ENCODE measurements at regions not wholly inside any gene's neighbourhood (a gene's known extent, or its start where the extent isn't known, plus 50 kb on each side); places are given as distances from the start of the nearest gene placed in this dataset.

DNA sequence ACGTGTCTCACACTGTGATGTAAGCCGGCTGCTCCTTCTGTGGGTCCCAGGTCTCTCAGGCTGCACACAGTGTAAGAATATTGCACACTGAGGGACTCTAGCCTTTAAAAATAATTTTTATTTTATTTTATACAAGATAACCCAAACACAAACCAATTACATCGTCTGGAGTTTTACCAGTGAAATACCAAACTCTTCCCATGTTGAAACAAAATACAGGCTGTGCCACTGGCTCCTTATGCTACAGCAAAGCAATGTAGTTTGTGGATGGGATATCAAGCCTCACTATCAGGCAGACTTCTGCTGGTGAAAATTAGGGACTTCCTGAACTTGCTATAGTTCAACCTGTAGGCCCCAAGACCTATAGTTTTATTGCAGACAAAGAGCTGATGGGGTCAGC lies 311.3 kb upstream of the SLCO3A1 start:
- H3K4me1 ChIP-seq (ENCODE audit: insufficient read depth): peaks cover 12% of the 10 kb centered on the region; the same call in 1 of the 2 replicates
- in situ Hi-C loops (cut with MboI): no loop called here
- no peak overlapping the region for H3K4me2 ChIP-seq (ENCODE audit: unreplicated experiment)
- H3K9me2 ChIP-seq (ENCODE audit: insufficient read depth): no peaks in the 10 kb centered on the region
- H3F3A ChIP-seq (ENCODE audit: insufficient read depth): no peaks in the 10 kb centered on the region; the same call in 1 of the 2 replicates
- no peaks in the 10 kb centered on the region for H3K36me3 ChIP-seq (ENCODE audit: low read depth)
- H3K27me3 ChIP-seq (replicated peaks; ENCODE audit: insufficient read depth): peaks cover 5% of the 10 kb centered on the region
- H3K79me2 ChIP-seq (ENCODE audit: insufficient read depth): no peaks in the 10 kb centered on the region
- no peak for DNase-seq
- no peak overlapping the region for H3K27ac ChIP-seq
- no peaks in the 10 kb centered on the region for H4K20me1 ChIP-seq (ENCODE audit: insufficient read depth)
- no peak overlapping the region for H3K9ac ChIP-seq
- no peak overlapping the region for H3K4me3 ChIP-seq
- no peaks in the 10 kb centered on the region for H3K9me3 ChIP-seq (ENCODE audit: low read depth)
- H2AFZ ChIP-seq: no peak overlapping the region
- 85 to 87% methylated on average over 3 of the region's 3 CpGs for WGBS, 2 experiments (ENCODE audit: low coverage in 1 of 2, low lambda C conversion rate in 2 of 2, missing lambda C conversion rate in 2 of 2)
- TF ChIP-seq EZH2 (IDR thresholded peaks at IDR 0.05; ENCODE audit: insufficient read depth, poor library complexity, severe bottlenecking) (no peak), EZH2phosphoT487 (IDR thresholded peaks at IDR 0.05; ENCODE audit: insufficient read depth, low read depth) (no peak)

DNA sequence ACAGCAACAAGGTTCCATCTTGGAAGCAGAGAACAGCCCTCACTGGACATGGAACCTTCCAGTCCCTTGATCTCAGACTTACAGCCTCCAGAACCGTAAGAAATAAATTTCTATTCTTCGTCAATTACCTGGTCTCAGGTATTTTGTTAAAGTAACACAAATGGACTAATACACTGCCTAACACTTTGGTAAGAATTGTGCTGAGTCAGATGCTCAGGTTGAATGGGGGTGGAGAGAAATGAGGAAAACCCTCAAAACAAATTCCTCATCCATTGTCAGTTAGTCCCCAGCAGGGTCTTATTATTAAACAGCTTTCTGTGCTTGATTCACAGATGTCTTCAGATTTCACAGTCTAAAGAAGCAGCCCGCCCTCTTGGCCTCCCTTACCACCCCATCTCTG lies 306.2 kb upstream of the SLCO3A1 start:
- 75 to 78% methylated on average over 3 of the region's 3 CpGs for WGBS, 2 experiments (ENCODE audit: low coverage in 1 of 2, low lambda C conversion rate in 2 of 2, missing lambda C conversion rate in 2 of 2)
- no peak overlapping the region for H3K27ac ChIP-seq
- TF ChIP-seq EZH2phosphoT487 (IDR thresholded peaks at IDR 0.05; ENCODE audit: insufficient read depth, low read depth) (no peak), EZH2 (IDR thresholded peaks at IDR 0.05; ENCODE audit: insufficient read depth, poor library complexity, severe bottlenecking) (no peak)

DNA sequence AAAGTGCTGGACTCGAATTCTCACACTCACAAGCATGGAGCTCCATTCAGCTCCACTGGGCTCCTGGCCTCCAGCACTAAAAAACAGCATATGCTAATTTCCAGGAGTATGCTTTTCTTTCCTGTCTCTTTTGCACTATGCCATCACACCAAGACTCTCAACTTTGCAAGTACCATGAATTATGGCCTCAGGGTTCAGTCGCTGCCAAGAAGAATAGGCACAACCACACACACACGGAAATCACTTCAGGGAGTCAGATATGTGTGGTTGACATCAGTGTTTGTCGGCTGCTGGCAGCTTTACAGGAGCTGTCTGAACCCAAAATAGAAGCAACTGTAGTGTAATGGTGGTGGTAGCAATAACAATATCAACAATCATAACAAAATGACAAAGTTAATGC lies 305.0 kb upstream of the SLCO3A1 start:
- no peaks in the 10 kb centered on the region for H3K9me2 ChIP-seq (ENCODE audit: insufficient read depth)
- H3K79me2 ChIP-seq (ENCODE audit: insufficient read depth): no peaks in the 10 kb centered on the region
- no peak overlapping the region for H3K27ac ChIP-seq
- no peak for DNase-seq
- no peak overlapping the region for H3K4me2 ChIP-seq (ENCODE audit: unreplicated experiment)
- no peak overlapping the region for H3K4me3 ChIP-seq
- TF ChIP-seq EZH2 (IDR thresholded peaks at IDR 0.05; ENCODE audit: insufficient read depth, poor library complexity, severe bottlenecking) (no peak), EZH2phosphoT487 (IDR thresholded peaks at IDR 0.05; ENCODE audit: insufficient read depth, low read depth) (no peak)
- H2AFZ ChIP-seq: no peak overlapping the region
- no peaks in the 10 kb centered on the region for H3F3A ChIP-seq (ENCODE audit: insufficient read depth)
- H4K20me1 ChIP-seq (ENCODE audit: insufficient read depth): no peaks in the 10 kb centered on the region
- 21 to 30% methylated on average over 4 of the region's 4 CpGs for WGBS, 2 experiments (ENCODE audit: low coverage in 1 of 2, low lambda C conversion rate in 2 of 2, missing lambda C conversion rate in 2 of 2)
- peaks cover 9% of the 10 kb centered on the region for H3K27me3 ChIP-seq (replicated peaks; ENCODE audit: insufficient read depth)
- no peak overlapping the region for H3K9ac ChIP-seq
- H3K9me3 ChIP-seq (ENCODE audit: low read depth): no peaks in the 10 kb centered on the region
- in situ Hi-C loops (cut with MboI): no loop called here
- H3K4me1 ChIP-seq (ENCODE audit: insufficient read depth): no peaks in the 10 kb centered on the region
- H3K36me3 ChIP-seq (ENCODE audit: low read depth): no peaks in the 10 kb centered on the region

More for the DNA sequence above, 306.2 kb upstream of the SLCO3A1 start:
- Histone ChIP-seq H3K9me2 (ENCODE audit: insufficient read depth) (no peaks in the 10 kb centered on the region), H3K9me3 (ENCODE audit: low read depth) (no peaks in the 10 kb centered on the region), H3F3A (ENCODE audit: insufficient read depth) (no peaks in the 10 kb centered on the region), H3K36me3 (ENCODE audit: low read depth) (no peaks in the 10 kb centered on the region), H3K4me2 (ENCODE audit: unreplicated experiment) (no peak overlapping the region), H2AFZ (no peak overlapping the region), H3K4me1 (ENCODE audit: insufficient read depth) (no peaks in the 10 kb centered on the region), H3K79me2 (ENCODE audit: insufficient read depth) (no peaks in the 10 kb centered on the region), H3K27me3 (replicated peaks; ENCODE audit: insufficient read depth) (peaks cover 1% of the 10 kb centered on the region), H3K4me3 (no peak overlapping the region), H3K9ac (no peak overlapping the region), H4K20me1 (ENCODE audit: insufficient read depth) (no peaks in the 10 kb centered on the region)
- DNase-seq: no peak
- in situ Hi-C loops (cut with MboI): no loop called here

DNA sequence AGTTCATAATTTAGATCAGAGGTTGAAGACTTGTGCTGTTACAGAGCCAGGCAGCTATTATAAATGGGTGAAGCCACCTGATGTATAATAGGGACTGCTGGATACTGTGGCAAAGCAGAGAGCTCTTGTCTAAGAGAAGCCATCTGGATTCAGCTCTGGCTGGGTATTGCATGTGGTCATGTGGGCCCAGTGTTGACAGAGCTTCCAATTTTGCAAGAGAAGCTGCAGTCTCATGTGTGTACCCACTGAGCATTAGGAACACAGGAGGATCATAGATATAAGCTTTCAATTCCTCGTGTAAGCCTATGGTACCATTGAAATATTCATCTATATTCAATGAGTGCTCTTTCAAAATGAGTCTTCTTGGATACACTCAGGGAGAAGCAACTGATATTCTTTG lies 303.9 kb upstream of the SLCO3A1 start:
- Histone ChIP-seq H3K4me2 (ENCODE audit: unreplicated experiment) (no peak overlapping the region), H4K20me1 (ENCODE audit: insufficient read depth) (no peaks in the 10 kb centered on the region), H3K9me3 (ENCODE audit: low read depth) (no peaks in the 10 kb centered on the region), H3K4me3 (no peak overlapping the region), H3K4me1 (ENCODE audit: insufficient read depth) (no peaks in the 10 kb centered on the region), H3K9ac (no peak overlapping the region), H2AFZ (no peak overlapping the region), H3K9me2 (ENCODE audit: insufficient read depth) (no peaks in the 10 kb centered on the region), H3K27ac (no peak overlapping the region), H3K27me3 (replicated peaks; ENCODE audit: insufficient read depth) (peaks cover 9% of the 10 kb centered on the region), H3K36me3 (ENCODE audit: low read depth) (no peaks in the 10 kb centered on the region), H3K79me2 (ENCODE audit: insufficient read depth) (no peaks in the 10 kb centered on the region), H3F3A (ENCODE audit: insufficient read depth) (no peaks in the 10 kb centered on the region)
- no peak for DNase-seq
- TF ChIP-seq EZH2 (IDR thresholded peaks at IDR 0.05; ENCODE audit: insufficient read depth, poor library complexity, severe bottlenecking) (no peak), EZH2phosphoT487 (IDR thresholded peaks at IDR 0.05; ENCODE audit: insufficient read depth, low read depth) (no peak)
- WGBS, 2 experiments (ENCODE audit: low coverage in 1 of 2, low lambda C conversion rate in 2 of 2, missing lambda C conversion rate in 2 of 2): 36 to 64% methylated on average over 1 of the region's 1 CpG
- in situ Hi-C loops (cut with MboI): no loop called here

DNA sequence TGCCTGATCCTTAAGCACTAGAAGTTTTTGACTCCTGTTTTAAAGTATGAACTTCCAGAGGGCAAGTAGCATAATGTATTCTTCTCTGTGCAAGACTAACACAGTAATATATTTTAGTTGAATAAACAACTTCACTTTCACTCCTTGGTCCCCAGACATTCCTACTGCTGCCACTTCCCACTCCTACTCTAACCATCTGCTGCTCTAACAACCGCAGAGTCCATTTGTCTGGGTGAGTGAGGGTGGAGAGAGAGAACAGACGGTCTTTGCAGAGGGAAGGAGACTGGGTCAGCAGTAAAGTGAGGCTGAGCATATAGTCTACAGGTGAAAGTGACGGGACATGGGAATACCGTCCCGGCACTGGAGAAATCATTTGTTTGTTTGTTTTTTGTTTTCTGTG lies 301.0 kb upstream of the SLCO3A1 start:
- H3K4me1 ChIP-seq (ENCODE audit: insufficient read depth): no peaks in the 10 kb centered on the region
- H3K9me3 ChIP-seq (ENCODE audit: low read depth): no peaks in the 10 kb centered on the region
- DNase-seq: no peak
- H3K9me2 ChIP-seq (ENCODE audit: insufficient read depth): no peaks in the 10 kb centered on the region
- H4K20me1 ChIP-seq (ENCODE audit: insufficient read depth): no peaks in the 10 kb centered on the region
- no peak overlapping the region for H3K27ac ChIP-seq
- no peaks in the 10 kb centered on the region for H3K36me3 ChIP-seq (ENCODE audit: low read depth)
- no peak for TF ChIP-seq EZH2 (IDR thresholded peaks at IDR 0.05; ENCODE audit: insufficient read depth, poor library complexity, severe bottlenecking)
- no peak for TF ChIP-seq EZH2phosphoT487 (IDR thresholded peaks at IDR 0.05; ENCODE audit: insufficient read depth, low read depth)
- H3F3A ChIP-seq (ENCODE audit: insufficient read depth): no peaks in the 10 kb centered on the region
- no peak overlapping the region for H3K4me3 ChIP-seq
- peaks cover 9% of the 10 kb centered on the region; the same call in 1 of the 2 replicates for H3K27me3 ChIP-seq (replicated peaks; ENCODE audit: insufficient read depth)
- in situ Hi-C loops (cut with MboI): no loop called here
- H3K4me2 ChIP-seq (ENCODE audit: unreplicated experiment): no peak overlapping the region
- H3K9ac ChIP-seq: no peak overlapping the region
- WGBS, 2 experiments (ENCODE audit: low coverage in 1 of 2, low lambda C conversion rate in 2 of 2, missing lambda C conversion rate in 2 of 2): 83 to 94% methylated on average over 5 of the region's 5 CpGs
- no peaks in the 10 kb centered on the region for H3K79me2 ChIP-seq (ENCODE audit: insufficient read depth)
- no peak overlapping the region for H2AFZ ChIP-seq
